Gastrocnemius medialis (tissue), 4 donors: ENCODE measurements at regions not wholly inside any gene's neighbourhood (a gene's known extent, or its start where the extent isn't known, plus 50 kb on each side); places are given as distances from the start of the nearest gene placed in this dataset.

Experiments used
- POLR2A ChIP-seq, 2 donors: fragments of 450-650 bp; IDR thresholded peaks; one replicate each; pipeline ENCODE4 v1.6.1; 2017; ENCODE audit warnings: antibody characterized with exemption in 2 of 2, mild to moderate bottlenecking in 2 of 2, moderate library complexity in 2 of 2
- TF ChIP-seq, protein P1 (sequence below), 5 experiments: fragments of 450-650 bp in 3 of 5; fragments of 200-600 bp in 2 of 5; sonication (generic) in 2 of 5; IDR thresholded peaks in 4 of 5; conservative IDR thresholded peaks in 1 of 5; 1 replicate in 4 of 5; 2 replicates in 1 of 5; pipeline ENCODE4 v1.5.1; 2016 to 2019; ENCODE audit warnings: antibody characterized with exemption in 5 of 5, mild to moderate bottlenecking in 3 of 5, moderate library complexity in 3 of 5

DNA sequence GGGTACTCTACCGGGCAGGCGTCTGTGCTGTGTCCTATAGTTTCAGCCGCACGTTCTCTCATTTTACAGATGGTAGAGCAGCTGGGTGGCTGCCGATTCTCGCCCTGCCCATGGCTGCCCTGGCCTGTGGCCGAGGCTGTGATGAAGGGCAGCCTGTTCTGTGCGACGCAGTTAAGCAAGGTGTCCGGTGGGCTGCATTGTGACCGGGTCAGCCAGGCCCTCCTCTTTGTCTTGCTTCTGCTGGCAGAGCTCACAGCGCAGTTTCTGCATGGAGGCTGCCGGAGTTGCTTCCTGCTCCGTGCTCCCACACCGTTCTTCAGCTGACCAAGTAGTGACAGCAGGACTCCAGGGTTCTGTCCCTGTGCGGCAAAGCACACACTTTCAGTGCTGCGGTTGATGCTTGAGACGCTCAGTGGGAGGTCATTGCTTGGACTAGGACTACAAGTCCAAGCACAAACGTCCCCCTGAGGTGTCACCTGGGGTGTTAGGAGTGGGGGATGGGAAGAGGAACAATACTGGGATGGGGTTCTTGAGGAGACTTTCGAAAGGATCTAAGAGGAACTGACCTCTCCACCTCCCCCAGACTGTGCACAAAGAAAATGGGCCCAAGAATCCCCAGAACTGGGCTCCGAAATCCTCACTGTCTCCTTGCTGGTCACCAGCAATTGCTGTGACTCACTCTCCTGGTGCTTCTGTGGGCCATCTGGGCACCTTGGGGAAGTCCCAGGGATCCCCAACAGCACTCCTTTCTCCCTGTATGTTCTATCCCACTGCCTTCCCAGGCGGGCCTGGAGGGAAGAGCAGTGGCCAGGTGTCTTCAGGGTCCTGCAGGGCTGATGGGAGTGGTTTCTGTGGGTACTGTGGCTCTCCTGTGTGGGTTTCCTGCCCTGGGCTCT is 58.2 kb downstream of the GADD45G start:
- TF ChIP-seq, protein P1, sequence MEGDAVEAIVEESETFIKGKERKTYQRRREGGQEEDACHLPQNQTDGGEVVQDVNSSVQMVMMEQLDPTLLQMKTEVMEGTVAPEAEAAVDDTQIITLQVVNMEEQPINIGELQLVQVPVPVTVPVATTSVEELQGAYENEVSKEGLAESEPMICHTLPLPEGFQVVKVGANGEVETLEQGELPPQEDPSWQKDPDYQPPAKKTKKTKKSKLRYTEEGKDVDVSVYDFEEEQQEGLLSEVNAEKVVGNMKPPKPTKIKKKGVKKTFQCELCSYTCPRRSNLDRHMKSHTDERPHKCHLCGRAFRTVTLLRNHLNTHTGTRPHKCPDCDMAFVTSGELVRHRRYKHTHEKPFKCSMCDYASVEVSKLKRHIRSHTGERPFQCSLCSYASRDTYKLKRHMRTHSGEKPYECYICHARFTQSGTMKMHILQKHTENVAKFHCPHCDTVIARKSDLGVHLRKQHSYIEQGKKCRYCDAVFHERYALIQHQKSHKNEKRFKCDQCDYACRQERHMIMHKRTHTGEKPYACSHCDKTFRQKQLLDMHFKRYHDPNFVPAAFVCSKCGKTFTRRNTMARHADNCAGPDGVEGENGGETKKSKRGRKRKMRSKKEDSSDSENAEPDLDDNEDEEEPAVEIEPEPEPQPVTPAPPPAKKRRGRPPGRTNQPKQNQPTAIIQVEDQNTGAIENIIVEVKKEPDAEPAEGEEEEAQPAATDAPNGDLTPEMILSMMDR (IDR thresholded peaks at IDR 0.05 in 4 of 5, conservative IDR thresholded peaks at IDR 0.05 in 1 of 5) = no peak
- TF ChIP-seq POLR2A (IDR thresholded peaks at IDR 0.05) = no peak
